ENCODE measurements at regions not wholly inside any gene's neighbourhood (a gene's known extent, or its start where the extent isn't known, plus 50 kb on each side); places are given as distances from the start of the nearest gene placed in this dataset.

GRCh38 chr6:12230523-12230922, 59.6 kb upstream of the EDN1 start:
- ChIA-PET POLR2A (no interaction called here), CTCF (interaction anchor here (1.4 kb wide), 1 partner anchor 34 kb away, joined by 3 read pairs; no protein-coding TSS in a partner anchor)
- Histone ChIP-seq H3K4me3 (replicated peaks in 1 of 3; ENCODE audit: insufficient read depth in 1 of 3, low read depth in 1 of 3, low read length in 3 of 3) (no peak overlapping the region), H4K20me1 (replicated peaks; ENCODE audit: control insufficient read depth, extremely low read depth, insufficient read depth, low read length) (no peaks in the 10 kb centered on the region), H3K9me3 (replicated peaks; ENCODE audit: control insufficient read depth, insufficient read depth, low read length) (no peaks in the 10 kb centered on the region), H3K9me1 (replicated peaks; ENCODE audit: control insufficient read depth, extremely low read depth, insufficient read depth, low read length) (no peaks in the 10 kb centered on the region), H3K4me2 (ENCODE audit: insufficient read depth, low read length) (no peak overlapping the region), H3K4me1 (ENCODE audit: control insufficient read depth, extremely low read depth, insufficient read depth, low read length) (no peaks in the 10 kb centered on the region), H3K27ac (ENCODE audit: insufficient read depth, low read depth, low read length) (no peak overlapping the region), H3K27me3 (ENCODE audit: control insufficient read depth in 2 of 2, insufficient read depth in 2 of 2, low read length in 2 of 2) (peaks cover 0 to 2% of the 10 kb centered on the region in 2 experiments), H3K36me3 (ENCODE audit: control insufficient read depth in 2 of 2, extremely low read depth in 1 of 2, insufficient read depth in 2 of 2, low read length in 2 of 2) (no peaks in the 10 kb centered on the region), H2AFZ (ENCODE audit: low read depth, low read length) (no peak overlapping the region), H3K79me2 (ENCODE audit: control insufficient read depth, insufficient read depth, low read length) (no peaks in the 10 kb centered on the region), H3K9ac (replicated peaks; ENCODE audit: extremely low read depth, insufficient read depth, low read length) (no peak overlapping the region)
- no peak for TF ChIP-seq FOS (IDR thresholded peaks at IDR 0.05; ENCODE audit: borderline replicate concordance, insufficient read depth, low read length)
- FAIRE-seq, result no peak
- BruUV-seq (replicated peaks), result no TSS peak
- no peak for DNase-seq (ENCODE audit: low read depth, low spot score)
- intact Hi-C loops (cut with micrococcal nuclease), result loop anchor here (5.0 kb wide), 1 partner anchor 163 kb away; no protein-coding TSS in a partner anchor
- dilution Hi-C loops (cut with MboI; ENCODE audit: extremely low pct_ligation_motif_present, low sequenced_read_pairs), result no loop called here

- Histone ChIP-seq H3K4me1 (ENCODE audit: control insufficient read depth, extremely low read depth, insufficient read depth, low read length) (no peaks in the 10 kb centered on the region), H4K20me1 (replicated peaks; ENCODE audit: control insufficient read depth, extremely low read depth, insufficient read depth, low read length) (no peaks in the 10 kb centered on the region), H2AFZ (ENCODE audit: low read depth, low read length) (no peak overlapping the region), H3K9ac (replicated peaks; ENCODE audit: extremely low read depth, insufficient read depth, low read length) (no peak overlapping the region), H3K79me2 (ENCODE audit: control insufficient read depth, insufficient read depth, low read length) (no peaks in the 10 kb centered on the region), H3K9me3 (replicated peaks; ENCODE audit: control insufficient read depth, insufficient read depth, low read length) (no peaks in the 10 kb centered on the region), H3K9me1 (replicated peaks; ENCODE audit: control insufficient read depth, extremely low read depth, insufficient read depth, low read length) (no peaks in the 10 kb centered on the region), H3K4me3 (replicated peaks in 1 of 3; ENCODE audit: insufficient read depth in 1 of 3, low read depth in 1 of 3, low read length in 3 of 3) (no peak overlapping the region), H3K36me3 (ENCODE audit: control insufficient read depth in 2 of 2, extremely low read depth in 1 of 2, insufficient read depth in 2 of 2, low read length in 2 of 2) (no peaks in the 10 kb centered on the region), H3K27ac (ENCODE audit: insufficient read depth, low read depth, low read length) (no peak overlapping the region), H3K4me2 (ENCODE audit: insufficient read depth, low read length) (no peak overlapping the region), H3K27me3 (ENCODE audit: control insufficient read depth in 2 of 2, insufficient read depth in 2 of 2, low read length in 2 of 2) (no peaks in the 10 kb centered on the region)
- no TSS peak for BruUV-seq (replicated peaks)
- dilution Hi-C loops (cut with MboI; ENCODE audit: extremely low pct_ligation_motif_present, low sequenced_read_pairs) (no loop called here), intact Hi-C loops (cut with micrococcal nuclease) (loop anchor here (5.0 kb wide), 1 partner anchor 165 kb away; no protein-coding TSS in a partner anchor)
- POLR2A ChIA-PET, result interaction anchor here (1.2 kb wide), 1 partner anchor 576 kb away, joined by 3 read pairs; no protein-coding TSS in a partner anchor
- TF ChIP-seq JUN (IDR thresholded peaks at IDR 0.05; ENCODE audit: borderline replicate concordance, insufficient read depth, insufficient read length, low read depth) (no peak), EZH2 (IDR thresholded peaks at IDR 0.05; ENCODE audit: borderline replicate concordance, low read depth, low read length, severe bottlenecking) (no peak), MAX (IDR thresholded peaks at IDR 0.05; ENCODE audit: insufficient read depth, insufficient read length) (no peak), CTCF (IDR thresholded peaks at IDR 0.05; ENCODE audit: extremely low read depth in 1 of 2, insufficient read depth in 1 of 2, low read depth in 1 of 2, low read length in 2 of 2) (no peak), FOS (IDR thresholded peaks at IDR 0.05; ENCODE audit: borderline replicate concordance, insufficient read depth, low read length) (no peak), GATA2 (IDR thresholded peaks at IDR 0.05; ENCODE audit: insufficient read depth, insufficient read length, low read depth, low read length) (no peak), MYC (IDR thresholded peaks at IDR 0.05; ENCODE audit: low read depth, low read length) (no peak), POLR2AphosphoS5 (IDR thresholded peaks at IDR 0.05; ENCODE audit: insufficient read depth, low read depth, low read length) (no peak), POLR2A (IDR thresholded peaks at IDR 0.05; ENCODE audit: low read depth, low read length) (no peak)
- no peak for FAIRE-seq
- DNase-seq (ENCODE audit: low read depth, low spot score), result no peak
- CTCF ChIA-PET, result interaction anchor here (0.8 to 2.8 kb wide), 13 partner anchors 9 to 648 kb away, joined by 3 to 120 read pairs (median 20); partner anchors contain the start of genes EDN1 and HIVEP1
Measured at GRCh38 chr6:12232339-12232738, 57.8 kb upstream of the EDN1 start.

Data from endothelial cell of umbilical vein (primary cell).